Bone marrow (tissue), 2 donors: ENCODE measurements at regions not wholly inside any gene's neighbourhood (a gene's known extent, or its start where the extent isn't known, plus 50 kb on each side); places are given as distances from the start of the nearest gene placed in this dataset.

Experiments
- DNase-seq, 2 donors: peaks; one replicate each; lab custom pipeline; 2025; lab: John Stamatoyannopoulos, UW

DNA sequence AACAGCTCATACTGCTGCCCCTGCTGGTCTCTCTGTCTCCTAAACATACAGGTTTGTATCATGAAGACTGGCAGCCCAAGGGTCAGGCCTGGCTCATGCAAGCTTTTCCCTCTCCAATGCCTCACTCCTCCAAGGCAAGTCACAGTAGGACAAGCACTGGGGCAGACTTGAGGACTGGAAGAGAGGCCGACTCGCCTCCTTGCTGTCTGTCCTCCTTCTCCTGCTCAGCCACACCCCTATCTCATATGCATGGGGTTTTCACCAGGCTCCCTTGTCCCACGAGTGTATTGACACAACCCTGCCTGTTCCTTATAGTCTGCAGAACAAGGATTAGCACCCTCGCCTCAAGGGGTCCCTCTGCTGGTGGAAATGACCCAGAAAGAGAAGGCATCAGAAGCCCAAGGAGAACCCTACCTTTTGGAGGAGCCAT is 223.7 kb downstream of the SOX11 start:
- no peak for DNase-seq

DNA sequence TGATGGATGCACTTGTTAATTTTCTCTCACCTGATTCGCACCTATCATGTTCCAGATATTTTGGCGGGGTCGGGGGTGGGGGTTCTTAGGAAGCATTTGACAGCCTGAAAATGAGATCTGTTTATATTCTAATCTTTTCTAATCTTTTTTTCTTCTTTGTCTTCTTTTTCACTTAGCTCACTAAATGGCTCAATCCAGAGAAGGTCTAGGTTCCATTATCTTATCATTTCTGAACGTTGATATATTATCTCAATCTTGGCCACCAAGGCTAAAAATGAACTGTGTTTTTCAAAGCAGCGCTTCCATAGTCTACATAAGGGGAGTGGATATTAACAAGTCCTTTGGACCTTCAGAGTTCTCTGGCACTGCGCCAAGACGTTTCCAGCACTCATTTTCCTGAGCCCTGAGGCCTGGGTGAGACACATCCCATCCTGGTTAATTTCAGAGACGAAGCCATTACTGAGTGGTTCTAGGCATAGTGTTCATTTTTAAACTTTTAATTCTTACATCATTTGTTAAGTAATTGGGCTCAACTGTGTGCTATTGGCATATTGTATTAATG is 229.0 kb downstream of the SOX11 start:
- no peak for DNase-seq

DNA sequence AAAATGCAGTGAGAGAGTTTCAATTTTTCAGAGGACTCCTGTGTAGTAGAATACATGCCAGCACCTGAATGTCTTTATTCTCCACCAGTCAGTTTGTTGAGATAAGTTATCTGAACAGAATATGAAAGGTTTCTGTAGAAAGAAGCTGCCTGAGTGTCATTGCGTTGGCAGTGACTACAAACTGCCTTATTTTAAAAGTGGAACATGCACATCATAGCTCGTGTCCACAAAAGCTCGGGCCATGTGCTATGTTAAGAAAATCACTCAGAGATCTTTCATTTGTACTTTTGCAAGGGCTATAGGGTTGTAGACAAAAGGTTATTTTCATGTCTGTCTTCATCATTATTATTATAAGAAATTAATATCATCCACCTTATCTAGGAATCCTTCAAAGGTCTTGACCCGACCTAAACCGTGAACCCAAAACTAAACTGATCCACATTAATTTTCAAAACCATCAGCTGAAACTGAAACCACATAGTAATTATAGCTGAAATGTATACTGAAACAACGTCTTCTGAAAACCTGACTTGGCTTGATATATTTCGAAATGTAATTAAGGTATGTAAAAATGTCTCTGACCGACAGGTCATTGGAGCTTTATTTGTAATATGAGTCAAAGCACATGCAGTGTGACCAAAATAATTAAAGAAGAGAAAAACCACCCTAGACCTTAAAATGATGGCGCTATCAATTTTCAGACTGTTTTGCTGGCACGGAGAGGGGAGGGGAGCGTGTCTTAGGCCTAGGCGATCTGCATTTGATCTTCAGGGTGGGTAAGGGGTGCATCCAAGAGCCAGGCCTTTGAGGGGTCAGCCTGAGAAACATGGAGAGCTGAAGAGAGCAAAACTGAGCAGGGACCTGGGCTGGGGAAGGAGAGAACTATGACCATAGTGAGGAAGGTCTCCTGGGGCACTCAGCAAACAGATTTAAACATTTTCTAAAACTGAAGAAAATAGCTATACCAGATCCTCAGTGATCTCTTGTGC is 232.1 kb downstream of the SOX11 start:
- DNase-seq = no peak

DNA sequence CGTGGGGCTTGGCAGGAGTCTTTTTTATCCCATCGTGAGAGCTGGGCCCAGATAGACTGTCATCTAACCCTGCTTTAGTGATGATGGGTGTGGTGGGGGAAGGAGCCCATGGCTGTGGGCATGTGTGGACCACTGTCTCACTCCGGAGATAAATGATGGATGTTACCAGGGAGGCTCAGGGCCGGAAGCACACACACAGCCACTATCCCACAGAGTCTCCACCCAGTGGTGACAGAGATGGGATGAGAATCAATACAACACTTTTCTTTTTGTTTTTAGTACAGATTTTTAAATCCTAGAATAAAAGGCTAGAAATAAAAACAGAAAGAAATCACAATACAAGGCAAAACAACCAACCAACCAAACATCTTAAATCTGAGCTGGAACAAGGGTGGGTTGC is 233.4 kb downstream of the SOX11 start:
- no peak for DNase-seq

DNA sequence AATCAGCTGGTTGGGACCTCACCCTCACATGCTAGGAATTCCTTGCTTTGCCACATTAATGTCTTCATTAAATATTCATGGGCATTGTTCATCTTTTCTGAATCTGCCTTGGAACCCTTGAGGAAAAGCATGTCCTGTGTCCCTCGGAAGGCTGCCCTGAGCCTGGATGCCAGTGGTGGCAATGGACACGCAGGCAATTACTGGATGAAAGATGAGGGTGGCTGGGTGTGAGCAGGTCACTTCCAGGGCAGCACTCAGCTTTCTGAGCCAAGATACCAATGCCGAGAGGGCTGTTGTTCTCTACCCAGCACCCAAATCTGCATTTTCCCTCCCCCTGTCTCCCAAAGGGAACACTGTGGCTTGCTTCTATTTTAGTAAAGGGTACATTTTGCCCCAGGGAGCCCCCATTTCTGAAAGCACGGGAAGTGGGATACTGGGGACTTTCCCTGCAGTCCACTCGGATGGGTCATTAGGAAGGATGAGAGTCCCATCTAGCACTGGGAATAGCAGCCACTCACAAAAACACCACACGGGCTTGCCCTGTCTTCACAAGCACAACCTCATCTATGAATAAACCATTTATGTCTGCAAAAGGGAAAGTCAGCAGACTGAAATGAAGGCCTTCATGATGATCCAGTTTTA is 234.8 kb downstream of the SOX11 start:
- DNase-seq = no peak

DNA sequence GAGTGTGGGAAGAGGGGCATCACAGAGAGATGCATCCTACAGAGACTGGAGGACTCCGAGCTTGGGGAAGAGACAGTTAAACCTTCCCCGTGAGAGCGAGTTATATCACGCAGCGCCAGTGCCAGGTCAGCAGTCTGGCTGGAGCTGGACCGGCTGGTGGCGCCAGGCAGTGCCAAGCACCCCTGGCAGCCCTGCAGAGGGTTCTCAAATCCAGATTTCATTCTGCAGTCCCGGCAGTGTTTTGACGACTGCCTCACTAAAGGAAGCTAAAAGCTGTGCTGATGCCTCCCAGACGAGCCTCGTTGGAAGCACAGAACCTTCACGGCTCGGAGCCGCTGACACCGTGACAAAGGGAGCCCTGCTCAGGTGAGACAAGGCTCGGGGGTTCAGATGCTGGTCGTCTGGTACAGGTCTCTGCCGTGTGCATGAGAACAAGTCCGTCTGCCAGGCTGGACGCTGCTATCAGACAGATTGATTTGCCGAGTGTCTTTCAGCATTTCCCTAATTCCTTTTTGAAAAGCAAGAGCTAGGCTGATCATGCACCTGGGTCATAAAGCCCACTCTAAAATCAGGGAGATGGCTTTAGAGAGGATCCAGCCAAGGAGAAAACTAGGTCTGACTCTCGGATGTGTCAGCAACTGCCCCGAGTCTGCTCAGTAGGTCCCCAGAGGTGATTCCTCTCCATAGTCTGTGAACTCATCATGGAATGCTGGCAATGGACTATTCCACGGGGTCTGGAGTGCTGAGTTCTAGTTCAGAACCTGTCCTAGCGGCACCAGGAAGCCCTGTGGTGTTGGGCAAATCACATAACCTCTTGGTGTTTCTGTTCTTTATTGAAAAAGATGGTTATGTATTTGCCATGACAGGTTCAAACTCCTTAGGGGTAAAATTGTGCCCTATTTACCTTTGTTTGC is 240.6 kb downstream of the SOX11 start:
- no peak for DNase-seq

DNA sequence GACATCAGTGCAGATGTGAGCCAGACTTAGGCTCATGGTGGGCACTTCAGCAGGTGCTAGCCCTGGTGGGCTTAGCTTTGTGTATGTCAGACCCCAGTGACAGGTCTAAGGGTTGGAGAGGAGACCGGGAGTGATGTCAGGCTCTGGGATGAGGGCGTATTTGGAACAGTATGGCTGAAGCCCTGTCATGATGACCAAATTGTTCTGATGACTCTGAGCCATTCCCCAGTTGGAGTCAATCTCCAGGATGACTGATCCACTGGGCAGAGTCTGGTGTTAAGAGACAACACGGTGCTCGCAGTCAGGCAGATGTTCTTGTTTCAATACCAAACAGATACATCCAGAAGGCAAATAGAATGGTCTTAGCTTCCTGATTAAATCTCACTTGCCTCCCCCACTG is 241.5 kb downstream of the SOX11 start:
- no peak for DNase-seq

DNA sequence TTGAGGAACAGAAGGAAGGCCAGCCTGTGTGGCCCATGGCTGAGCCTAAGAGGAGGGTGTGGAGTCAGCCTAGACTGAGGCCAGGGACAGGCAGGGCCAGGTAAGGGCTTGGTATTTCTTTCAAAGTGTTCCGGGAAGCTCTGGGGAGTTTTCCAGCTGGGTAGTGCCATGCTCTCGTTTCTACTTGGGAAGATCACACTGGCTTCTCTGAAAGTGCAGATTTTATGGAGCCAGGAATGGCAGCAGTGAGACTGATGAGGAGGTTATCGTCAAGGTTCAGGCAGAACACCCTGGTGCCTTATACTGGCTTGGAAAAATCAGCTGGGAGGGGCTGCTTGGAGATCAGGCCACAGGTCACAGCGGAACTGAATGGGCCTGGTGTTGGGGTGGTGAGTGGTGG is 245.1 kb downstream of the SOX11 start:
- no peak for DNase-seq

DNA sequence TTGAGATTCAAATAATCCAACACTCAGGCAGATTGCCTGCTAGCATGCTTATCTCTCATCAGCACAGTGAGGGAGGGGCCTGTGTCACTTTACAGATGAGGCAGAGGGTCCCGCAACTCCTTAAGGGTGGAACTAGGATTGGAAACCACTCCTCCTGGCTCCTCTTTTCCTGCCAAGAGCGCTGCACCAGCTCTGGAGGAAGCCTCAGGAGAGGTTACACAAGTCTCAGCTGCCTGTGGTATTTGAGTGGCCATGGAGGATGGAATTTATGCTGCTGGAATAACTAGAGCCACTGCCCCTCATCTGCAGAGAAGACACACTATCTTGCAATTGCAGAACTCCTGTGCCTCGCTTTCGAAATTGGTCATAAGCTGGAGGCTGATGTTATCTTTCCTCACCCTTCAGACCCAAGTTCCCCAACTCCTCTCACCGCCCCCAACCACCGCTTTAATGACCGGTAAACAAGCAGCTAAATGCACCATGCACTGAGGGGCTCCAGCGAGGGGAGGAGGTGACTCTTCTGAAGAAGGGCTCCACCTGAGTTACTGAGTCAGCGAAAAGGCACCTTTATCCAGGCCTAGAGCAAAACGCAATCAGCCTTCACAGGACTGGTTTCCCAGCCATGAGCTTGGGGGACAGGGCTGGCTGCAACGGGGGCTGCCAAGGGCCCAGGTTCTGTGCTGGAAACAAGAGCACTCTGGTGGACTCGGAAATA is 245.8 kb downstream of the SOX11 start:
- DNase-seq = no peak

DNA sequence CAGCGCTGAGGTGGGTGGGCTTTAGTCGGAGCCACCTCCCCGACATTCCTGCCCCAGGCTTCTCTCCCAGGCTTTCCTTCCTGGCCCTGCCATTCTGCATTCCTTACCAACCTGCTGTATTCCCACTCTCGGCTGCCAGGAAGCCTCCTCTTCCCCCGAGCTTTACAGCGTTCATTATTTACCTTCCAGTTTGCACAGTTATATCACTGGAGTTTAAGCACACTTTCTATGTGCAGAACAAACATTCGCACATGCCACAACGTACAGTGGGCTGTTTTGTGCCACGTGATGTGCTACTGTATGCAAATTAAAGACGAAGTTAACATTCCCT is 246.3 kb downstream of the SOX11 start:
- DNase-seq = no peak

DNA sequence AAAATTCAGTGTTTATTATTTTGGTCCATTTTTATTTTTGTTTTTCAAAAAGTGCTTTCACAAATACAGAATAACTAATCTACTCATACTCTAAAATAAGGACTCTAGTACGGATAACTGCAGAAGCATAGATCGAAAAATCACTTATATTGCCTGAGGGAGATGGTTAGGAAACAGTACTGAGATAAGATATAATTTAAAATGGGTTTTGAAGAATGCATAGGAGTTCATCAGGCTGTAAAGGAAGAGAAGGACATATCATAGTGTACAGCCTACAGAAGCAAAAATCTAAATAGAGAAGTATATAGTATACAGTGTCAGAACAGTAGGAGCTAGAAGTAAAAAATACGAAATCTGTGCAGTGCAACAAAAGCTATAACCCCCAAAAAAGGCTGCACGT is 247.4 kb downstream of the SOX11 start:
- DNase-seq = no peak

DNA sequence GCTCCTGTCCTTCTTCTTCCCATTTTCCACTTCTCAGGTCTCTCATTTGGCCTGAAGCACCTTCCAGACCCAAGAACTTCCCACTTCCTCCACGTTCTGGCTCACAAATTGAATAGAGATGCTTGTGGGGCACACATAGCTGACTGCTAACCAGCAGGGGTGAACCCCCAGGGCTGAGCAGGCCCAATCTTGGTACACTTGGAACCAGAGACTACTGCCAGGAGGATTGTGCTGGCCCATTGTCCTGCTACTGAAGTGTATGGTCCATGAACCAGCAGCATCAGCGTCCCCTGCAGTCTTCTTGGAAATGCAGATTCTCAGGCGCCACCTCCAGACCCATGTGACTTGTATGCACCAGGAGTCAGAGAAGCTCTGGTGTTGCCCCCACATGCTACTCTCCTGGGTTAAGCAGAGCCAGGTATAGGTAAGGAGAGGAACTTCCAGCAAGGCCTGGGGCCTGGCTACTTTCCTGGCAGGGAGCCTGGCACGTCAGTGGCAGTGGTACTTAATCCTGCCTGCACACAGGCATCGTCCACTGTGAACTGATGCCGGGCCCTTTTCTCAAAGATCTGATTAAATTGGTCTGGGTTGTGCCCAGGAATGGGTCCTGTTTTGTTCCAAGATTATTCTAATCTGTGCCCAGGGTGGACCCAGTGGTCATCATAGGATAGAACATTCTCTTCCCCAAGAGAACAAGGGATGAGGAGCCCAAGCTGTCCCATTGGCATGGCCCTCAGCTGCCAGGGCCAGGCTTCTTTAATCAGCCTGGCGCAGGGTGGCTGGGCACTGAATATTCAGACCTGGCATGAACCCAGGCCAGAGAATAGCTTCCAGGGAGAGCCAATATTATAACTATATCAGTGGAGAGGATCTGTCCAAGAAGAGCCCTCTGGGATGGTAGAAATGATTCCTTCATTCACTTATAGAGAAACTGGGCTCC is 248.7 kb downstream of the SOX11 start:
- DNase-seq = no peak

DNA sequence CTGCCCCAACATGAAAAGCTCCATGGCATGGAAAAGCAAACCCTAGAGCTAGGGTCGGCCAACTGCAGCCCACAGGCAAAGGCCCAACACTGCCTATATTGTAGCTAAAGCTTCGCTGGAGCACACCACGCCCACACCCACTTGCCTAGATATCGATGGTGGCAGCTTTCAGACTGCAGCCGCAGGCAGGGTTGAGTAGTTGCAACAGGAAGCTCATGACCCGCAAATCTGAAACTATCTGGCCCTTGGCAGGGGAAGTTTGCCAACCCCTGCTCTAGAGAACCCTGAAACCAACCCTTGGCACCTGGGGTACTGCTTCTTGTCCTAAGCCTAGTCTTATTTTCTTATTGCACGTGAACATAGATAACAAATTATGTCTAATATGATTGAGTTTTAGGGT is 250.0 kb downstream of the SOX11 start:
- no peak for DNase-seq

DNA sequence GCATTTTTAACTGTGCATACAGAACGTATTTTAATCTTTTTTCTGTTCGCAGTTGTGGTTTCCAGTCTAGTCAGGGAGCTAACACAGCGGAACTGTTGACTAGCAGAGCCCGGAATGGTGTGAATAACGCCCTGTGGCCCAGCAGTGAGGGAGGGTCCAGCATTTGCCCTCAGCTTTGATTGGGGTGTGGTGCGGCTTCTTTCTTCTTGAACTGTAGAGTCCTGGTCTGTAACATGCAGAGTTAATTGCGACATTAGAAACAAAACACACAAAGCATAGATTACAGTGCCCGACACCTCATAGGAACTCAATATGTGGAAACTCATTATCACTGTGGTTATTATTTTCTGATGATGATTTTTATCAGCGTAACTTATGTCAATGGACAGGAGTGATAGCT is 253.6 kb downstream of the SOX11 start:
- DNase-seq = no peak

DNA sequence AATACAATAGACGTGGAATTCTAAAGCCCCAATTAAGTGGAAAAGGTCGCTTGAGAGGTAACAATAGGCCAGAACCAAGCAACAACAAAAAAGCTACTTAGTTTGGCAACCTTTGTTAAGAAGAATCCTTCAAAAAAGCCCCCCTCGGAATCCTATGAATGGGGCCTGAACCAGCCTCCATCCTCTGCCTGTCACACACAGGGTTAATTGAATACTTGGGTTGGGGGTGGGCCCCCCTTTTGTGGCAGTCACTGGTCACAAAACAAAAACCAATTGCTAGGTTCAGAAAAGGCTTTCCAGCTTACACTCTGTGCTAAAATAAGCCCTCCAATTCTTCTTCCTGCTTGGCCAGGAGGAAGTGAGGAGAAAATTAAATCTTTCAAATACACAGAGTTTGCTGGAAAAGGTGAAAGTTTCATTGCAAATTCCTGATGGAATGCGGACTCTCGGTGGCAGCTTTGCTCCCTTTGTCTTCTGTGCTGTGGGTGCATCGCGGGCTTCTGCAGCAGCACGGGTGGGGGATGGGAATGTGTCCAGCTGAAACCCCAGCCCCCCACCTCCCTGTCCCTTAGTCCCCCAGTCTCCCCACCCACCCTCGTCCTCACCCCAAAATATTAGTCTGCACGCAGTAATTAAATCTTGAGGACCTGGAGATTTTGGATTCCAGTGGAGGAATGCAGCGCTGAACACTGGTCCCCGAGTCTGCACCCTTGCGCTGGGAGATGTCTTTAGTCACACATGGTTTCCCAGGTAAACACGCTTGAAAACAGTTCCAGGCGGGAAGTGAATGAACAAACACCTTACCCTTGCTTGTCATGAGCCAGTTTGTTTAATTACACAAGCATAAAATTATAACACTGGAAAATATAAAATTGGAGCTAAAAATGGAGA is 254.3 kb downstream of the SOX11 start:
- DNase-seq = no peak

DNA sequence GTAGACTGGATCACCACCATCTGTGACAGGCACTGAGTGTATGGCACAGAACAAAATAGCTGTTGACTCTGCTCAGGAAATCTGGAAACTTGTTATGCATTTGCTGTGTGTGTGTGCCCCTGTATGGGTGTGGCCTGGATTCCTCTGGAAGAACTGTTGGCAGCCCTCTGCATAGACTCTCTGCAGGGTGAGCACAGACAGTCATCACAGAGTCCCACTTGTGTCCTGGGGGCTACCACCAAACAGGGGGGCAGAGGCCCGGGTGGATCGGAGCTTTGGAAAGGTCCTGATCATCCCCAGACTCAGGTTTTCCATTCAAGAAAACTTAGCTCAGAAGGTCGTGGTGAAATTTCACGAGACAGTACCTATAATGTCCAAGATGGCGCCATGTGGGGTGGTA is 258.6 kb downstream of the SOX11 start:
- no peak for DNase-seq

DNA sequence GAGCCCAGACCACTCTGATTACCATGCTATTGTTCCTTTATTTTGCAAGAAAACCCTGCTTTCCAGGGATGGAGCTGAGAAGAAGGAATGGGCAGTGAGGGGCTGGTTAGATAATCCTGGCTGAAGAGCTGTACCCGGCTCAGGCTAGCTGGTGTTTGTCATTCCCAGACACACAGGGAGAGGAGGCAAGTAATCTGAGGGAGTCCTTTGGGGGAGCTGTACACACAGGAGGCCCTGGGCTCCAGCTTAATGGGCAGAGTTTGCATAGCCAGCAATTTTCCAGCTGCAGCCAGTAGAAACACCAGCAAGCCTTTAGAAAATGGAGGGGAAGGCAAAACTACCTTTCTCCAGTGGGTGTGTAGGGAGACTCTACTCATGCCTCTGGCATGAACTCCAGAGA is 259.3 kb downstream of the SOX11 start:
- DNase-seq = no peak

DNA sequence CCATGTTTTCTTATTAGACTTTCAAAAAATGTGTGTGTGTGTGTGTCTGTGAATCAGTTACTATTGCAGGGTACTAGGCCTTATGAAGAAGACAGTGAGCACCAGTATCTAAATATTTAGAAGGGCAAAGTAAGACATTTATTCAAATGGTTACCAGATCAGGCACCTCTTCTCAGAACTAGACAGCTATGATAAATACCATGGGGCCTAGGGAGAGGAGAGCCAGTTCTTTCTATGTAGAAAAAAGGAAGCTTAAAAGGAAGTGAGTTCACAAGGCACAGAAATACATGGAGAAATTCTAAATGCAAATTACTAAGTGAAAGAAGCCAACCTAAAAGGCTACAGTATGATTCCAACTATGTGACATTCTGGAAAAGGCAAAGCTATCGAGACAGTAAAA is 261.3 kb downstream of the SOX11 start:
- DNase-seq = no peak

DNA sequence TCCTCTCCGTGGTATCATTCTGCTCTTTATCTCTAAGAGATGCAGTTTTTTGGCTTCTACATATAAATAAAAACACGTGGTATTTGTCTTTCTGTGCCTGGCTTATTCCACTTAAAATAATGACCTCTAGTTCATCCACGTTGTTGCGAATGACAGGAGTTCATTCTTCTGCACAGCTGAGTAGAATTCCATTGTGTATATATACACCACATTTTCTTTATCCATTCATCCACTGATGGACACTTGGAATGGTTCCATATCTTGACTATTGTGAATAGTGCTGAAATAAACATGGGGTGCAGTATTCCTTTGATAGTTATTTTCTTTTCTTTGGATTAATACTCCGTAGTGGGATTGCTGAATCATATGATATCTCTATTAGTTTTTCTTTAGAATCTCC is 262.3 kb downstream of the SOX11 start:
- no peak for DNase-seq
